Stomach (tissue), 4 donors: ENCODE measurements at regions not wholly inside any gene's neighbourhood (a gene's known extent, or its start where the extent isn't known, plus 50 kb on each side); places are given as distances from the start of the nearest gene placed in this dataset.

Experiments used
- CTCF ChIP-seq, 7 experiments: fragments of 450-650 bp in 4 of 7; fragments of 200-600 bp in 3 of 7; sonication (generic) in 3 of 7; IDR thresholded peaks; one replicate each; pipeline ENCODE4 v1.5.1; 2016 to 2019; ENCODE audit warnings: antibody characterized with exemption in 7 of 7, control low read depth in 2 of 7, mild to moderate bottlenecking in 1 of 7
- EP300 ChIP-seq: sonication (generic); formaldehyde crosslinking; IDR thresholded peaks from one replicate; pipeline ENCODE4 v1.6.1; 2017; ENCODE audit warnings: antibody characterized with exemption
- POLR2AphosphoS5 ChIP-seq, 3 donors: sonication (generic); formaldehyde crosslinking; IDR thresholded peaks; one replicate each; pipeline ENCODE4 v1.6.1; 2016; ENCODE audit warnings: antibody characterized with exemption in 3 of 3

- TF ChIP-seq CTCF (IDR thresholded peaks at IDR 0.05) (no peak), EP300 (no peak), POLR2AphosphoS5 (IDR thresholded peaks at IDR 0.05) (no peak)
Observed at GRCh38 chr1:98268316-98268715, 347.5 kb upstream of the DPYD start.
